ENCODE measurements at regions not wholly inside any gene's neighbourhood (a gene's known extent, or its start where the extent isn't known, plus 50 kb on each side); places are given as distances from the start of the nearest gene placed in this dataset.

- Mint-ChIP-seq H3K4me3 (no peak overlapping the region), H3K27me3 (ENCODE audit: low read depth) (peaks cover 2% of the 10 kb centered on the region; the same call in 1 of the 2 replicates), H3K27ac (no peak overlapping the region), H3K4me1 (no peaks in the 10 kb centered on the region), H3K36me3 (peaks cover 33% of the 10 kb centered on the region), H3K9me3 (peaks cover 39% of the 10 kb centered on the region)
- TF ChIP-seq ATF3 (CRISPR knock-in tag; conservative IDR thresholded peaks at IDR 0.05) (no peak), CREM (CRISPR knock-in tag; IDR thresholded peaks at IDR 0.05) (no peak), FOXP1 (CRISPR knock-in tag; IDR thresholded peaks at IDR 0.05; ENCODE audit: borderline replicate concordance) (no peak), E2F1 (CRISPR knock-in tag; IDR thresholded peaks at IDR 0.05) (no peak), E2F5 (CRISPR knock-in tag; IDR thresholded peaks at IDR 0.05) (no peak), PREB (CRISPR knock-in tag; IDR thresholded peaks at IDR 0.05; ENCODE audit: borderline replicate concordance) (no peak), AFF4 (CRISPR knock-in tag; IDR thresholded peaks at IDR 0.05; ENCODE audit: borderline replicate concordance) (no peak), NR2C2 (CRISPR knock-in tag; IDR thresholded peaks at IDR 0.05) (no peak), MAX (CRISPR knock-in tag; IDR thresholded peaks at IDR 0.05) (no peak), GTF2I (CRISPR knock-in tag; conservative IDR thresholded peaks at IDR 0.05) (no peak), CTCF (IDR thresholded peaks at IDR 0.05) (no peak), OVOL2 (CRISPR knock-in tag; IDR thresholded peaks at IDR 0.05; ENCODE audit: borderline replicate concordance) (no peak), PRDM15 (CRISPR knock-in tag; IDR thresholded peaks at IDR 0.05) (no peak), IRF2 (CRISPR knock-in tag; IDR thresholded peaks at IDR 0.05; ENCODE audit: borderline replicate concordance, low read depth) (no peak), ZSCAN18 (CRISPR knock-in tag; IDR thresholded peaks at IDR 0.05) (no peak), ZNF138 (CRISPR knock-in tag; conservative IDR thresholded peaks at IDR 0.05) (no peak)
- ATAC-seq (no peak), DNase-seq (ENCODE audit: low spot score) (no peak)
- ChIA-PET POLR2A (no interaction called here), CTCF (no interaction called here)
These were observed 316.9 kb upstream of the LRRTM4 start for GRCh38 chr2:77839102-77839501.
